H9 (cell line): ENCODE measurements at regions not wholly inside any gene's neighbourhood (a gene's known extent, or its start where the extent isn't known, plus 50 kb on each side); places are given as distances from the start of the nearest gene placed in this dataset.

Source experiments
- DNase-seq: peaks from one replicate; pipeline ENCODE4 v3.0.0-alpha.2; 2017
- H2AFZ ChIP-seq: one replicate; pipeline ENCODE4 v1.6.1; 2013; ENCODE audit warnings: mild to moderate bottlenecking, low read length, control low read depth, moderate library complexity
- H2AK5ac ChIP-seq: 2 replicates; pipeline ENCODE4 v1.6.1; 2013; ENCODE audit warnings: low read length, control low read depth, mixed read lengths; ENCODE audit not compliant: insufficient read length
- H2BK120ac ChIP-seq: one replicate; pipeline ENCODE4 v1.6.1; 2013; ENCODE audit warnings: low read depth, mild to moderate bottlenecking, low read length, control low read depth, inconsistent platforms; ENCODE audit not compliant: poor library complexity, severe bottlenecking
- H2BK12ac ChIP-seq: 2 replicates; pipeline ENCODE4 v1.6.1; 2013; ENCODE audit warnings: low read length, control low read depth, mixed read lengths, low read depth; ENCODE audit not compliant: insufficient read length
- H2BK15ac ChIP-seq: 2 replicates; pipeline ENCODE4 v1.6.1; 2013; ENCODE audit warnings: low read depth, low read length, control low read depth
- H2BK20ac ChIP-seq: one replicate; pipeline ENCODE4 v1.6.1; 2013; ENCODE audit warnings: low read depth, mild to moderate bottlenecking, low read length, control low read depth, inconsistent platforms; ENCODE audit not compliant: poor library complexity, severe bottlenecking
- H2BK5ac ChIP-seq: 2 replicates; pipeline ENCODE4 v1.6.1; 2013; ENCODE audit warnings: low read length, control low read depth, mixed read lengths; ENCODE audit not compliant: insufficient read length
- H3K14ac ChIP-seq: 2 replicates; pipeline ENCODE4 v1.6.1; 2013; ENCODE audit warnings: low read length, control low read depth; ENCODE audit not compliant: insufficient read depth
- H3K18ac ChIP-seq: 2 replicates; pipeline ENCODE4 v1.6.1; 2013; ENCODE audit warnings: low read depth, mild to moderate bottlenecking, mixed read lengths, low read length, control low read depth; ENCODE audit not compliant: insufficient read length
- H3K23ac ChIP-seq: 2 replicates; pipeline ENCODE4 v1.6.1; 2013; ENCODE audit warnings: low read length, control low read depth, mixed read lengths, low read depth; ENCODE audit not compliant: insufficient read length
- H3K23me2 ChIP-seq: 2 replicates; pipeline ENCODE4 v1.6.1; 2013; ENCODE audit warnings: low read depth, mild to moderate bottlenecking, mixed read lengths, low read length, control low read depth; ENCODE audit not compliant: insufficient read length, poor library complexity, severe bottlenecking
- H3K27ac ChIP-seq: 2 replicates; pipeline ENCODE4 v1.5.1; 2013; ENCODE audit warnings: low read length, control low read depth, mixed read lengths, low read depth; ENCODE audit not compliant: insufficient read length
- H3K27me3 ChIP-seq: 2 replicates; pipeline ENCODE4 v1.6.1; 2013; ENCODE audit warnings: low read length, control low read depth, inconsistent platforms; ENCODE audit not compliant: insufficient read depth
- H3K4ac ChIP-seq: 2 replicates; pipeline ENCODE4 v1.6.1; 2013; ENCODE audit warnings: low read depth, mild to moderate bottlenecking, control low read depth, inconsistent platforms, low read length, moderate library complexity
- H3K4me1 ChIP-seq: 2 replicates; pipeline ENCODE4 v1.6.1; 2013; ENCODE audit warnings: low read length, control low read depth, inconsistent platforms; ENCODE audit not compliant: insufficient read depth
- H3K4me2 ChIP-seq: 2 replicates; pipeline ENCODE4 v1.6.1; 2013; ENCODE audit warnings: low read length, control low read depth, mixed read lengths; ENCODE audit not compliant: insufficient read length, insufficient read depth
- H3K56ac ChIP-seq: 2 replicates; pipeline ENCODE4 v1.6.1; 2013; ENCODE audit warnings: low read depth, mild to moderate bottlenecking, mixed read lengths, low read length, control low read depth; ENCODE audit not compliant: insufficient read length
- H3K79me1 ChIP-seq: 2 replicates; pipeline ENCODE4 v1.6.1; 2013; ENCODE audit warnings: low read depth, mild to moderate bottlenecking, moderate library complexity, low read length, control low read depth, inconsistent platforms; ENCODE audit not compliant: insufficient read depth, poor library complexity, severe bottlenecking
- H3K79me2 ChIP-seq: 2 replicates; pipeline ENCODE4 v1.6.1; 2013; ENCODE audit warnings: low read length, control low read depth, inconsistent platforms; ENCODE audit not compliant: insufficient read depth
- H3K9ac ChIP-seq: 2 replicates; pipeline ENCODE4 v1.6.1; 2013; ENCODE audit warnings: low read length, control low read depth, mixed read lengths; ENCODE audit not compliant: insufficient read length; ENCODE audit errors: extremely low read depth
- H3K9me3 ChIP-seq: one replicate; pipeline ENCODE4 v1.6.1; 2013; ENCODE audit warnings: low read depth, low read length, inconsistent platforms; ENCODE audit not compliant: control insufficient read depth
- H3T11ph ChIP-seq: one replicate; pipeline ENCODE4 v1.6.1; 2013; ENCODE audit warnings: mild to moderate bottlenecking, low read length, control low read depth, inconsistent platforms
- H4K20me1 ChIP-seq: one replicate; pipeline ENCODE4 v1.6.1; 2013; ENCODE audit not compliant: control insufficient read depth, insufficient read length, insufficient read depth
- H4K5ac ChIP-seq: 2 replicates; pipeline ENCODE4 v1.6.1; 2013; ENCODE audit warnings: low read depth, mild to moderate bottlenecking, mixed read lengths, low read length, control low read depth; ENCODE audit not compliant: insufficient read length
- H4K8ac ChIP-seq: replicated peaks from 2 replicates; pipeline ENCODE4 v1.6.1; 2013; ENCODE audit warnings: low read length, control low read depth, mixed read lengths, low read depth; ENCODE audit not compliant: insufficient read length
- H4K91ac ChIP-seq: 2 replicates; pipeline ENCODE4 v1.6.1; 2013; ENCODE audit warnings: low read depth, mild to moderate bottlenecking, moderate library complexity, mixed read lengths, low read length, control low read depth; ENCODE audit not compliant: insufficient read length
- H3K27ac Mint-ChIP-seq, 3 experiments: 2 replicates in 2 of 3; 3 replicates in 1 of 3; pipeline ENCODE4 v1.8.0; 2020 to 2021; ENCODE audit warnings: mixed read lengths in 3 of 3, mild to moderate bottlenecking in 1 of 3, moderate library complexity in 1 of 3
- H3K27me3 Mint-ChIP-seq: 2 replicates; pipeline ENCODE4 v1.8.0; 2021; ENCODE audit warnings: low read depth, mild to moderate bottlenecking, moderate library complexity, mixed read lengths
- H3K36me3 Mint-ChIP-seq, 3 experiments: 2 replicates in 2 of 3; 3 replicates in 1 of 3; pipeline ENCODE4 v1.8.0; 2020 to 2021; ENCODE audit warnings: low read depth in 3 of 3, mixed read lengths in 3 of 3; ENCODE audit not compliant: insufficient read depth in 1 of 3
- H3K4me1 Mint-ChIP-seq, 2 experiments: 2 replicates each; pipeline ENCODE4 v1.8.0; 2020; ENCODE audit warnings: mixed read lengths in 2 of 2
- H3K4me3 Mint-ChIP-seq, 2 experiments: 2 replicates in 1 of 2; 3 replicates in 1 of 2; pipeline ENCODE4 v1.8.0; 2020 to 2021; ENCODE audit warnings: mild to moderate bottlenecking in 2 of 2, mixed read lengths in 2 of 2, moderate library complexity in 1 of 2
- H3K9me3 Mint-ChIP-seq, 2 experiments: 2 replicates in 1 of 2; 3 replicates in 1 of 2; pipeline ENCODE4 v1.8.0; 2020; ENCODE audit warnings: mild to moderate bottlenecking in 2 of 2, mixed read lengths in 2 of 2, moderate library complexity in 1 of 2
- CTCF ChIP-seq: fragments of 200-600 bp; sonication (generic); conservative IDR thresholded peaks from 3 replicates; pipeline ENCODE4 v1.8.0; 2021; ENCODE audit warnings: antibody characterized with exemption, mild to moderate bottlenecking
- WGBS: extraction: QIAGEN DNeasy Blood & Tissue Kit; methylation state at CpG from one replicate; pipeline ENCODE4 v1.1.7; 2013; ENCODE audit warnings: missing lambda C conversion rate, low lambda C conversion rate, mixed read lengths; ENCODE audit not compliant: insufficient read length; ENCODE audit errors: extremely low coverage; 5-methylcytosine and 5-hydroxymethylcytosine counted together

DNA sequence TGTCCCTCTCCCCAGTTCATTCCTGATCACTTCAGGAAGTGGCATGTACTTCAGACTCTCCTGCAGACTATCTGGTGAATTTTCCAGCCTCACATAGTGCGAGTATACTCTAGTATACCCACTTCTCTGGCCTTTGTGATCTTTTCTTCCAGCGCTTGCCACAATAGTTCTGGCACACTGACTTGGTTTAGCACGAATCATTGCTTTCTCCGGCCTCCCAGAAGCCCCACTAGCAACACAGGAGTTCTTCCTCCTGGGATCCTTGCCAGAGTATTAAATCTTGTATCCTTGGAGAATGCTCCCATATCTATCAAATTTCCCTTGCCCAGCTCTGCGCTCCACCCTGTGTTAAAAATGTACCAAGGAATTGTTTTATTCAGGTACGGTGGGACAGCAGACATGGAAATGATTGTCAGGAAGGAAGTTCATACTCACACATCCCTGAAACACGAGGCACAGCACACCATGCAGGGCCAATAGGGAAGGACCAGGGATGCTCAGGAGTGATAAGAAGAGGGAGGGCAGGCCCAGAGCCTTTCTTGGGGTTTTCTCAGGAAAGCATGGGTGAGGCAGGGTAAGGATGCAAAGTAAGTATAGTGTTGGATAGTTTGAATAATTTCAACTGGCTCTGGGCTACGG, 136.7 kb downstream of the ADSS2 start:
- no peak overlapping the region for H3K23ac ChIP-seq
- H3K79me1 ChIP-seq: no peaks in the 10 kb centered on the region
- Mint-ChIP-seq H3K4me3 (no peak overlapping the region), H3K4me1 (peaks cover 5 to 7% of the 10 kb centered on the region in 2 experiments), H3K9me3 (peaks cover 0 to 6% of the 10 kb centered on the region in 2 experiments; a peak in 2 of 5 replicates), H3K27me3 (no peaks in the 10 kb centered on the region), H3K36me3 (peaks cover 0 to 2% (median 0%) of the 10 kb centered on the region in 3 experiments; a peak in 1 of 7 replicates), H3K27ac (no peak overlapping the region)
- no peak overlapping the region for H4K8ac ChIP-seq
- no peaks in the 10 kb centered on the region for H3K27me3 ChIP-seq
- no peaks in the 10 kb centered on the region; the same call in 1 of the 2 replicates for H3K4me1 ChIP-seq
- H3K23me2 ChIP-seq: no peaks in the 10 kb centered on the region
- H3K27ac ChIP-seq: no peak overlapping the region
- WGBS: no CpG with 5 or more reads among the region's 8 CpGs
- H2AK5ac ChIP-seq: no peak overlapping the region
- H2BK15ac ChIP-seq: no peak overlapping the region
- no peak overlapping the region for H3K14ac ChIP-seq
- no peak overlapping the region for H3K9ac ChIP-seq
- H4K20me1 ChIP-seq: no peaks in the 10 kb centered on the region
- H4K91ac ChIP-seq: no peak overlapping the region
- no peak for TF ChIP-seq CTCF
- no peak for DNase-seq
- H3K4ac ChIP-seq: no peak overlapping the region
- H3K9me3 ChIP-seq: no peaks in the 10 kb centered on the region
- no peak overlapping the region for H2BK5ac ChIP-seq
- H3K56ac ChIP-seq: no peak overlapping the region
- no peak overlapping the region for H2BK20ac ChIP-seq
- H2AFZ ChIP-seq: no peak overlapping the region
- H3K18ac ChIP-seq: no peak overlapping the region
- no peak overlapping the region for H2BK120ac ChIP-seq
- H3T11ph ChIP-seq: no peak overlapping the region
- no peak overlapping the region for H4K5ac ChIP-seq
- no peaks in the 10 kb centered on the region; the same call in 1 of the 2 replicates for H3K79me2 ChIP-seq
- no peak overlapping the region for H2BK12ac ChIP-seq
- H3K4me2 ChIP-seq: no peak overlapping the region
